ENCODE measurements at regions not wholly inside any gene's neighbourhood (a gene's known extent, or its start where the extent isn't known, plus 50 kb on each side); places are given as distances from the start of the nearest gene placed in this dataset.

DNA sequence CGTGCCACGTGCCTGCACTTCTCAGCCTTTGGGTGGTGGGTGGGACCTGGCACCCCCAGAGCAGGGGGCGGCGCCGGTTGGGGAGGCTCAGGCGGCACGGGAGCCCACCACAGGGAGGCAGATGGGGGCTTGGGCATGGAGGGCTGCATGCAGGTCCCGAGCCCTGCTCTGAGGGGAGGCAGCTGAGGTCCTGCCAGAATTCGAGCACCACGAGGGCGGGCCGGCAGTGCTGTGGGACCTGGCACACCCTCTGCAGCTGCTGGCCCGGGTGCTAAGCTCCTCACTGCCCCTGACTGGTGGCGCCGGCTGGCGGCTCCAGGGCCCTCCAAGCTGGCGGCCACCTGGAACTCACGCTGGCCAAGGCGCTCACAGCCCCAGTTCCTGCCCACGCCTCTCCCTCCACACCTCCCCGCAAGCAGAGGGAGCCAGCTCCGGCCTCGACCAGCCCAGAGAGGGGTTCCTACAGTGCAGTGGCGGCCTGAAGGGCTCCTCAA is 1176.8 kb upstream of the GYPC start:
- Mint-ChIP-seq H3K4me3 (ENCODE audit: unreplicated experiment) (no peak overlapping the region), H3K4me1 (ENCODE audit: insufficient read depth, unreplicated experiment) (no peaks in the 10 kb centered on the region), H3K27ac (ENCODE audit: low read depth, unreplicated experiment) (no peak overlapping the region), H3K36me3 (ENCODE audit: insufficient read depth, unreplicated experiment) (no peaks in the 10 kb centered on the region), H3K9me3 (ENCODE audit: unreplicated experiment) (peaks cover 9% of the 10 kb centered on the region), H3K27me3 (ENCODE audit: insufficient read depth, unreplicated experiment) (no peaks in the 10 kb centered on the region)
- ChIA-PET CTCF (no interaction called here), POLR2A (no interaction called here)
- intact Hi-C loops (cut with micrococcal nuclease): no loop called here
- DNase-seq (ENCODE audit: unreplicated experiment): no peak
- no peak for TF ChIP-seq CTCF (IDR thresholded peaks at IDR 0.05; ENCODE audit: unreplicated experiment)
- BruUV-seq (replicated peaks): no TSS peak

DNA sequence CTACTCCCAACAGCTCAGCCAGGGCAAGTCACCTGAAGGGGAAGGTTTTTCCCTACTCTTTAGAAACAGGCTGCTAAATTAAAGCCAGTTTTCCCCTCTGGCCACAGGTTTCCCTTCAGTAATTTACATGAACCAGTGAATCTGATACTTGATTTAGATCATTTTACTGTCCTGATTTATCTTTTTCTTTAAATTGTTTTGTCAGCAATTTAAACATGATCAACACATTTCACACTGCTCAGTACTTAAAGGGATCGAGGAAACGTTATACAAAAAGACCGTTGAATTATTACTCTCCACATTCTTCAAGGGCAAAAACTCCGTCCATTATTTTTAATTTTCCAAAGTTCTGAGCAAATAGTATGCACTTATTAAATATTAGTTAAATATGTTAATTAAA is 1165.7 kb upstream of the GYPC start:
- no peaks in the 10 kb centered on the region for H3K4me1 Mint-ChIP-seq (ENCODE audit: insufficient read depth, unreplicated experiment)
- no peak for TF ChIP-seq CTCF (IDR thresholded peaks at IDR 0.05; ENCODE audit: unreplicated experiment)
- no peak overlapping the region for H3K27ac Mint-ChIP-seq (ENCODE audit: low read depth, unreplicated experiment)
- H3K27me3 Mint-ChIP-seq (ENCODE audit: insufficient read depth, unreplicated experiment): no peaks in the 10 kb centered on the region
- CTCF ChIA-PET: no interaction called here
- no TSS peak for BruUV-seq (replicated peaks)
- no peak overlapping the region for H3K4me3 Mint-ChIP-seq (ENCODE audit: unreplicated experiment)
- peaks cover 7% of the 10 kb centered on the region for H3K9me3 Mint-ChIP-seq (ENCODE audit: unreplicated experiment)
- no peak for DNase-seq (ENCODE audit: unreplicated experiment)
- H3K36me3 Mint-ChIP-seq (ENCODE audit: insufficient read depth, unreplicated experiment): no peaks in the 10 kb centered on the region
- intact Hi-C loops (cut with micrococcal nuclease): no loop called here
- POLR2A ChIA-PET: interaction anchor here (0.7 kb wide), 1 partner anchor 886 kb away, joined by 3 read pairs; no protein-coding TSS in a partner anchor

DNA sequence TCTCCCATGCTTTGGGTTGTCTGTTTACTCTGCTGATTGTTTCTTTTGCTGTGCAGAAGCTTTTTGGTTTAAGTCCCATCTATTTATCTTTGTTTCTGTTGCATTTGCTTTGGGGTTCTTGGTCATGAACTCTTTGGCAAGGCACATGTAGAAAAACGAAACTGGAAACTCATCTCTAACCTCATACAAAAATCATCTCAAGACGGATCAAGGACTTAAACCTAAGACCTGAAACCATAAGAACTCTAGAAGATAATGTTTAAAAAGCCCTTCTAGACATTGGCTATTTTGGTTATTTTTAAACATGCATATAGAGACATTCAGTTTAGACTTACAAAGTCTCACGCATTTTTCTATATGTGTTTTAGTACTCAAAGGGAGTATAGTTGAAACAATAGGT is 1164.3 kb upstream of the GYPC start:
- H3K27me3 Mint-ChIP-seq (ENCODE audit: insufficient read depth, unreplicated experiment): no peaks in the 10 kb centered on the region
- H3K36me3 Mint-ChIP-seq (ENCODE audit: insufficient read depth, unreplicated experiment): no peaks in the 10 kb centered on the region
- BruUV-seq (replicated peaks): no TSS peak
- peaks cover 7% of the 10 kb centered on the region for H3K9me3 Mint-ChIP-seq (ENCODE audit: unreplicated experiment)
- intact Hi-C loops (cut with micrococcal nuclease): no loop called here
- no peak overlapping the region for H3K27ac Mint-ChIP-seq (ENCODE audit: low read depth, unreplicated experiment)
- no peak for TF ChIP-seq CTCF (IDR thresholded peaks at IDR 0.05; ENCODE audit: unreplicated experiment)
- ChIA-PET CTCF (no interaction called here), POLR2A (no interaction called here)
- no peaks in the 10 kb centered on the region for H3K4me1 Mint-ChIP-seq (ENCODE audit: insufficient read depth, unreplicated experiment)
- no peak for DNase-seq (ENCODE audit: unreplicated experiment)
- no peak overlapping the region for H3K4me3 Mint-ChIP-seq (ENCODE audit: unreplicated experiment)

- Mint-ChIP-seq H3K4me1 (ENCODE audit: insufficient read depth, unreplicated experiment) (no peaks in the 10 kb centered on the region), H3K36me3 (ENCODE audit: insufficient read depth, unreplicated experiment) (no peaks in the 10 kb centered on the region), H3K27me3 (ENCODE audit: insufficient read depth, unreplicated experiment) (no peaks in the 10 kb centered on the region), H3K27ac (ENCODE audit: low read depth, unreplicated experiment) (no peak overlapping the region), H3K4me3 (ENCODE audit: unreplicated experiment) (no peak overlapping the region), H3K9me3 (ENCODE audit: unreplicated experiment) (peaks cover 9% of the 10 kb centered on the region)
- BruUV-seq (replicated peaks): no TSS peak
- no peak for DNase-seq (ENCODE audit: unreplicated experiment)
- intact Hi-C loops (cut with micrococcal nuclease): no loop called here
- CTCF ChIA-PET: interaction anchor here (0.6 to 1.1 kb wide), 2 partner anchors 414 to 596 kb away, joined by 3 to 4 read pairs; no protein-coding TSS in a partner anchor
- POLR2A ChIA-PET: no interaction called here
- no peak for TF ChIP-seq CTCF (IDR thresholded peaks at IDR 0.05; ENCODE audit: unreplicated experiment)
Measured at GRCh38 chr2:125512313-125512712, 1143.6 kb upstream of the GYPC start.

All from MCF 10A (cell line).